D721Med (cell line): ENCODE measurements at regions not wholly inside any gene's neighbourhood (a gene's known extent, or its start where the extent isn't known, plus 50 kb on each side); places are given as distances from the start of the nearest gene placed in this dataset.
A peak's percentile ranks its signal among the peaks of the same experiment; 100 is the strongest.

Source experiments
- DNase-seq: peaks from one replicate; pipeline ENCODE4 v3.0.0; 2011; ENCODE audit warnings: low spot score; ENCODE audit not compliant: insufficient read length
- FAIRE-seq: peaks from 2 replicates; lab custom pipeline; 2011; peaks lifted over from hg19 to GRCh38; lab: Jason Lieb, UNC
- CTCF ChIP-seq: IDR thresholded peaks from 2 replicates; pipeline ENCODE4 v1.5.1; 2012; ENCODE audit warnings: mild to moderate bottlenecking, control low read depth; ENCODE audit not compliant: insufficient read depth; ENCODE audit errors: missing control alignments

GRCh38 chr10:108904163-108904838 lies 1019.0 kb downstream of the XPNPEP1 start:
- TF ChIP-seq CTCF, result no peak
- no peak for DNase-seq
- FAIRE-seq, result no peak

- TF ChIP-seq CTCF, result no peak
- FAIRE-seq (no peak), DNase-seq (no peak)
Observed at GRCh38 chr10:108902619-108903285, 1020.6 kb downstream of the XPNPEP1 start.

- FAIRE-seq (no peak), DNase-seq (no peak)
- no peak for TF ChIP-seq CTCF
Observed at GRCh38 chr10:108901781-108902618, 1021.3 kb downstream of the XPNPEP1 start.

- no peak for FAIRE-seq
- TF ChIP-seq CTCF, result peak; percentile 35
- DNase-seq, result no peak
Observed at GRCh38 chr10:108899670-108900069, 1023.6 kb downstream of the XPNPEP1 start.

GRCh38 chr10:108894402-108895301 lies 1028.7 kb downstream of the XPNPEP1 start:
- DNase-seq (no peak), FAIRE-seq (no peak)
- TF ChIP-seq CTCF, result no peak

GRCh38 chr10:108877095-108877561 lies 1046.2 kb downstream of the XPNPEP1 start:
- FAIRE-seq, result no peak
- no peak for TF ChIP-seq CTCF
- DNase-seq, result no peak
